ENCODE measurements at regions not wholly inside any gene's neighbourhood (a gene's known extent, or its start where the extent isn't known, plus 50 kb on each side); places are given as distances from the start of the nearest gene placed in this dataset.

GRCh38 chr20:58025233-58025632, 203.2 kb downstream of the ANKRD60 start:
- peaks cover 4% of the 10 kb centered on the region for H3K9me3 Mint-ChIP-seq (ENCODE audit: unreplicated experiment)

GRCh38 chr20:58024241-58024721, 204.2 kb downstream of the ANKRD60 start:
- Mint-ChIP-seq H3K27me3 (ENCODE audit: unreplicated experiment) (peaks cover 9% of the 10 kb centered on the region), H3K36me3 (ENCODE audit: unreplicated experiment) (no peaks in the 10 kb centered on the region)
- no peak for DNase-seq

More at GRCh38 chr20:58025233-58025632, 203.2 kb downstream of the ANKRD60 start:
- no peak overlapping the region for H3K4me3 Mint-ChIP-seq (ENCODE audit: unreplicated experiment)
- H3K27me3 Mint-ChIP-seq (ENCODE audit: unreplicated experiment), result peaks cover 9% of the 10 kb centered on the region
- TF ChIP-seq CTCF (IDR thresholded peaks at IDR 0.05; ENCODE audit: partially characterized antibody, unreplicated experiment), result no peak
- no peaks in the 10 kb centered on the region for H3K36me3 Mint-ChIP-seq (ENCODE audit: unreplicated experiment)
- peaks cover 17% of the 10 kb centered on the region for H3K4me1 Mint-ChIP-seq (ENCODE audit: low read depth, unreplicated experiment)
- no peak for DNase-seq
- peak overlapping the region; percentile 25 for H3K27ac Mint-ChIP-seq (ENCODE audit: unreplicated experiment)

GRCh38 chr20:58023781-58024180, 204.7 kb downstream of the ANKRD60 start:
- Mint-ChIP-seq H3K27me3 (ENCODE audit: unreplicated experiment) (peaks cover 9% of the 10 kb centered on the region), H3K27ac (ENCODE audit: unreplicated experiment) (no peak overlapping the region), H3K4me1 (ENCODE audit: low read depth, unreplicated experiment) (peaks cover 19% of the 10 kb centered on the region), H3K4me3 (ENCODE audit: unreplicated experiment) (no peak overlapping the region), H3K36me3 (ENCODE audit: unreplicated experiment) (no peaks in the 10 kb centered on the region), H3K9me3 (ENCODE audit: unreplicated experiment) (peaks cover 4% of the 10 kb centered on the region)
- no peak for DNase-seq
- TF ChIP-seq CTCF (IDR thresholded peaks at IDR 0.05; ENCODE audit: partially characterized antibody, unreplicated experiment), result no peak

More at GRCh38 chr20:58024241-58024721, 204.2 kb downstream of the ANKRD60 start:
- H3K27ac Mint-ChIP-seq (ENCODE audit: unreplicated experiment), result peak overlapping the region; percentile 25
- H3K9me3 Mint-ChIP-seq (ENCODE audit: unreplicated experiment), result peaks cover 4% of the 10 kb centered on the region
- no peak for TF ChIP-seq CTCF (IDR thresholded peaks at IDR 0.05; ENCODE audit: partially characterized antibody, unreplicated experiment)
- H3K4me3 Mint-ChIP-seq (ENCODE audit: unreplicated experiment), result no peak overlapping the region
- peaks cover 19% of the 10 kb centered on the region for H3K4me1 Mint-ChIP-seq (ENCODE audit: low read depth, unreplicated experiment)

- Mint-ChIP-seq H3K27me3 (ENCODE audit: unreplicated experiment) (peaks cover 9% of the 10 kb centered on the region), H3K4me1 (ENCODE audit: low read depth, unreplicated experiment) (peaks cover 19% of the 10 kb centered on the region), H3K4me3 (ENCODE audit: unreplicated experiment) (no peak overlapping the region), H3K36me3 (ENCODE audit: unreplicated experiment) (no peaks in the 10 kb centered on the region), H3K9me3 (ENCODE audit: unreplicated experiment) (peaks cover 4% of the 10 kb centered on the region), H3K27ac (ENCODE audit: unreplicated experiment) (no peak overlapping the region)
- TF ChIP-seq CTCF (IDR thresholded peaks at IDR 0.05; ENCODE audit: partially characterized antibody, unreplicated experiment), result no peak
- DNase-seq, result no peak
These were observed 205.1 kb downstream of the ANKRD60 start for GRCh38 chr20:58023346-58023745.

- H3K9me3 Mint-ChIP-seq (ENCODE audit: unreplicated experiment), result peaks cover 4% of the 10 kb centered on the region
- no peak overlapping the region for H3K4me3 Mint-ChIP-seq (ENCODE audit: unreplicated experiment)
- no peak for TF ChIP-seq CTCF (IDR thresholded peaks at IDR 0.05; ENCODE audit: partially characterized antibody, unreplicated experiment)
- peaks cover 9% of the 10 kb centered on the region for H3K27me3 Mint-ChIP-seq (ENCODE audit: unreplicated experiment)
- peaks cover 19% of the 10 kb centered on the region for H3K4me1 Mint-ChIP-seq (ENCODE audit: low read depth, unreplicated experiment)
- no peak for DNase-seq
- H3K27ac Mint-ChIP-seq (ENCODE audit: unreplicated experiment), result no peak overlapping the region
- H3K36me3 Mint-ChIP-seq (ENCODE audit: unreplicated experiment), result no peaks in the 10 kb centered on the region
These were observed 205.7 kb downstream of the ANKRD60 start for GRCh38 chr20:58022711-58023110.

All from glutamatergic neuron (in vitro differentiated cells).